Cardiac fibroblast (primary cell): ENCODE measurements at regions not wholly inside any gene's neighbourhood (a gene's known extent, or its start where the extent isn't known, plus 50 kb on each side); places are given as distances from the start of the nearest gene placed in this dataset.

Experiments
- DNase-seq, 2 donors: peaks; one replicate each; pipeline versions ENCODE4 v3.0.0 to v3.0.0-alpha.2; 2010; ENCODE audit warnings: low read depth in 2 of 2
- H3K4me3 ChIP-seq, 2 donors: replicated peaks in 1 of 2; 1 replicate in 1 of 2; 2 replicates in 1 of 2; pipeline ENCODE4 v1.5.1; 2011; ENCODE audit warnings: low read depth in 2 of 2, low read length in 2 of 2, mild to moderate bottlenecking in 2 of 2, moderate library complexity in 1 of 2
- TF ChIP-seq, protein P1 (sequence below): IDR thresholded peaks from one replicate; pipeline ENCODE4 v1.5.1; 2011; ENCODE audit warnings: low read depth, mild to moderate bottlenecking, low read length, inconsistent platforms

DNA sequence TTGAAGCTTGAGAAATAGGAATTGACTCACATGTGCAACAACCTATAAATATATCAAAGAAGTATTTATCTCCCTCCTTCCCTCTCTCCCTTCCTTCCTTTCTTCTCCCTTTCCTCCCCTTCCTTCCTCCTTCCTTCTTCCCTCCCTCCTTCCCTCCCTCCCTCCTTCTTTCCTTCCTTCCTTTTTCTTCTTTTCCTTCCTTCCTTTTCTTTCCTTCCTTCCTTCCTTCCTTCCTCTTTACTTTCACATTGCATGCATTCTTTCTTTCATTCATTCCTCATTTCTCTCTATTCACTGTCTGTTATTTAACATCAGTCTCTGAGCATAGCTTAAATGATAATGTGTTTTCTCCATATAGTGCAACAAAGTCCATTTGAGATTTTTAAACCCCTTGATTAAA lies 214.2 kb downstream of the CHRM3 start:
- H3K4me3 ChIP-seq = no peak overlapping the region
- TF ChIP-seq, protein P1, sequence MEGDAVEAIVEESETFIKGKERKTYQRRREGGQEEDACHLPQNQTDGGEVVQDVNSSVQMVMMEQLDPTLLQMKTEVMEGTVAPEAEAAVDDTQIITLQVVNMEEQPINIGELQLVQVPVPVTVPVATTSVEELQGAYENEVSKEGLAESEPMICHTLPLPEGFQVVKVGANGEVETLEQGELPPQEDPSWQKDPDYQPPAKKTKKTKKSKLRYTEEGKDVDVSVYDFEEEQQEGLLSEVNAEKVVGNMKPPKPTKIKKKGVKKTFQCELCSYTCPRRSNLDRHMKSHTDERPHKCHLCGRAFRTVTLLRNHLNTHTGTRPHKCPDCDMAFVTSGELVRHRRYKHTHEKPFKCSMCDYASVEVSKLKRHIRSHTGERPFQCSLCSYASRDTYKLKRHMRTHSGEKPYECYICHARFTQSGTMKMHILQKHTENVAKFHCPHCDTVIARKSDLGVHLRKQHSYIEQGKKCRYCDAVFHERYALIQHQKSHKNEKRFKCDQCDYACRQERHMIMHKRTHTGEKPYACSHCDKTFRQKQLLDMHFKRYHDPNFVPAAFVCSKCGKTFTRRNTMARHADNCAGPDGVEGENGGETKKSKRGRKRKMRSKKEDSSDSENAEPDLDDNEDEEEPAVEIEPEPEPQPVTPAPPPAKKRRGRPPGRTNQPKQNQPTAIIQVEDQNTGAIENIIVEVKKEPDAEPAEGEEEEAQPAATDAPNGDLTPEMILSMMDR = no peak
- DNase-seq = no peak

DNA sequence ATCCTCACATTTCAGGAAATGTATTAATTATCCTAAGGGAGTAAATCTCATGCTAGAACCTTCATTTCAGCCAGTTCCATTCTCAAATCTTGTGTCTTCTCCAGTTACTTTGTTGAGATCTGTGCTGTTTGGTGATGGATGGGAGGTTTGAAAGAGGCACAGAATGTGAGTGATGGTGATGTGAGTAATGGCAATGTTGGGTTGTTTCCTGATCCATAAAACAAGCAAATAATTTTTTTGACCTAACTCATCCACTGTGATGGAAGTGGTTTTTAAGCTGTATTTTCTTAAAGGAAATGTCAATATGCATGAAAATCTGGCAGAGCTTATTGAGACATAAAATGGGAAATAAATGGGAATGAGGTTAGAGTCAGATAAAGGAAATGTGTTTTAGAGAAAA lies 214.7 kb downstream of the CHRM3 start:
- DNase-seq = no peak
- TF ChIP-seq, protein P1 = no peak

DNA sequence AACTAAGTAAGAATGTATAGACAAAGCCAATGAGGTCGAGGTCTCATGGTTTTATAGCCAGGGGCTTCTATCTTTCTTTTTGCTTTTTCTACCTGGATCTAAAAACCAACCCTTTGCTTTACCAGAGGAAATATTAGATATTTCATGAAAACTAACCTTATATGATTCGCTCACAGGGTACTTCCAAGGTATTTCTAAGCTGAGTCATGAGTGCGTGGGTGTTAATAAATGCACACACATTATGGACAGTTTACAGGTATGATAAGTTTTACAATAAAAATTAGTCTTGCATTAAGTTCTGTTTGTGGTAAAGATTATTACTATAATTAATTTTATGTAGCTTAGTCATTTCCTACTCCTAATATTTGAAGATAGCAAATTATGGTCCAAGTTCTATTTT lies 217.2 kb downstream of the CHRM3 start:
- TF ChIP-seq, protein P1 = no peak
- no peak overlapping the region for H3K4me3 ChIP-seq
- no peak for DNase-seq

More for the DNA sequence above, 214.7 kb downstream of the CHRM3 start:
- H3K4me3 ChIP-seq = no peak overlapping the region

DNA sequence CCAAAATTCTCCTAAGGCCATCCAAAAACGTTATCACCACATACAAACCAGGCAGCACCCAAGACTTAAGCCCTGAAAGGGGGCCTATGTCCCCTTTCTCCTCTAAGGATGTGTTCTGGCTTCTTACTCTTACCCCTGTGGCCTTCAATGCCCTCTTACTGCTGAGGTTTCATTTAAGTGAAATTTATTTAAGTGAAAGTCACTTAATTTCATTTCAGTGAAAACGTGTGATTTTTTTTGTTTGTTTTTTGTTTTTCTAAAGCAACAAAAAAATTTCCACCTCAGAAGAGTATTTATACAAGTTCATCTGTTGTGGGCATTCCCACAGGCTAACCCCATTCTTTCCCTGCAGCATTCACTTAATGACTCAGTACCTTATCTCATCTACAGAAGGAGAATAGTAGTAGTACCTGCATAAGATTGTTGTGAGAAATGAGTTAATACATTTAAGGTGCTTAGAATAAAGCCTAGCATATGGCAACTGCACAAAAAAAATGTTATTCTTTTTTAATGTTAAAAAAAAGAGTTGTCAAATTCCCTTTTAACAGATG lies 220.6 kb downstream of the CHRM3 start:
- TF ChIP-seq, protein P1 = no peak
- DNase-seq = no peak
- H3K4me3 ChIP-seq = no peak overlapping the region

DNA sequence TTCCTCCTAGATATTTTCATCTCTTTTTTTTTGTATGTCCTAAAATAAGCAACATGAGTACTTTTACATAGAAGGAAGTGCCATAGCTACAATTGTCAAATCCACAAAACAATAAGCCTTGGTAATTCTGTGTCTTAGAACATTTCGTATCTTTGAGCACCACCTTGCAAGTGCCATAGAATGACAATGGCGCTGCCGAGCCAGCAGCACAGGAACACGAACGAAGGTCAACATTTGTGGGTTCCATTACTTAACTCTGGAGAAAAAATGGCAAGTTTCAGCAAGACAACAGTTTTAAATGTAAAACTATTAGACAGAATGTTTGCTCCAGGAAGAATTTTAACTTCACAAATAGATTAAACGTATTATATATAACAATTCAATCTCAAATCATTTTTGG lies 222.1 kb downstream of the CHRM3 start:
- TF ChIP-seq, protein P1 = no peak
- DNase-seq = no peak
- no peak overlapping the region for H3K4me3 ChIP-seq

DNA sequence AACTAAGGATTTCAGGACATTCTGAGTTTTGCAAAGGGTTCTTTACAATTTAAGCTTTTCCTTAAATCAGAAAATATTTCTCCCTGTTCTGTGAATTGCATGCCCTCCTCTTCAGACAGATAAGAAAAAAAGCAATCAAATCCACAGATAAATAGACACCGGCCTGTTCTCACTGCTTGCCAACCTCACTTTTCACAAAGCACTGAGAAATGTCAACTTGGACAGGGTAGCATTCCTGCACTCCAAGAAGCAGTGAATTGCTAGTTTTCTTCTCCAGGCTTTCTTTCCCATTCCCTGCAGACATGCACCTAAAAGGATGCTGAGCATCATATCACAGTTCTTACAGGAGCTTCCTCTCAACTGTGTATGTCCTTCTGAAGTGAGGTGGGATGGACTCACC lies 226.0 kb downstream of the CHRM3 start:
- TF ChIP-seq, protein P1 = no peak
- no peak overlapping the region for H3K4me3 ChIP-seq
- DNase-seq = no peak

DNA sequence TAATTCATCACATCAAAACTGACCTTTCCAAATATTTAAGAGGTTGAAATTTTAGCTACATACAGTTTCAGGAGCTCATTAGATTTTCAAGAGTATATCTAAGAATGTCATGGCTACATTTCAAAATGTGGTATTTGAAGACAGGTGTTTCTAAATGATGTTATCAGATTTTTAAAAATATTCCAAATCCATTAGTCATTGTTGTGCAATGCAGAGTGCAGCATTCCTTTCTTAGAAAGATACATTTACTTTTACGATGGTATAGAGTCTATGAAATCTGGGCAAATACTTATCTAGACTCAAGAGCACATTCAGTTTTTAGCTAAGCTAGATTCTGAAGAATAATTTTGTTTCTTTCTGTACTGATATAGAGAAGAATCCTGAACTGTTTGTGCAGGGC lies 230.3 kb downstream of the CHRM3 start:
- no peak overlapping the region for H3K4me3 ChIP-seq
- TF ChIP-seq, protein P1 = no peak

More for the DNA sequence above, 230.3 kb downstream of the CHRM3 start:
- DNase-seq = peak in 1 of 2 donors; percentile 1
